K562 (cell line): ENCODE measurements at regions not wholly inside any gene's neighbourhood (a gene's known extent, or its start where the extent isn't known, plus 50 kb on each side); places are given as distances from the start of the nearest gene placed in this dataset.

ENCODE experiments used
- ETV6 ChIP-seq, 3 experiments: fragments of 150-350 bp in 1 of 3; sonication (generic) in 1 of 3; formaldehyde crosslinking in 1 of 3; IDR thresholded peaks; 2 replicates each; pipeline versions ENCODE4 v1.6.1 to v1.8.0; 2014 to 2022; ENCODE audit warnings: borderline replicate concordance in 2 of 3, low read depth in 2 of 3, antibody characterized with exemption in 1 of 3, low read length in 1 of 3, mild to moderate bottlenecking in 1 of 3, missing genetic modification reagents in 1 of 3
- TF ChIP-seq, protein P1 (sequence below): sonication (generic); formaldehyde crosslinking; IDR thresholded peaks from 2 replicates; pipeline ENCODE4 v1.8.1; 2023; ENCODE audit warnings: mild to moderate bottlenecking, missing genetic modification reagents, moderate library complexity
- TF ChIP-seq, protein P2 (sequence below), 2 experiments: IDR thresholded peaks in 1 of 2; conservative IDR thresholded peaks in 1 of 2; 2 replicates each; pipeline ENCODE4 v1.6.1; 2016; ENCODE audit warnings: low read depth in 2 of 2, mild to moderate bottlenecking in 1 of 2, missing compliant biosample characterization in 1 of 2, missing genetic modification characterization in 1 of 2, moderate library complexity in 1 of 2
- TF ChIP-seq, protein P3 (sequence below): fragments of 450-650 bp; IDR thresholded peaks from 2 replicates; pipeline ENCODE4 v1.6.1; 2018; ENCODE audit warnings: mild to moderate bottlenecking, low read depth; ENCODE audit not compliant: partially characterized antibody

DNA sequence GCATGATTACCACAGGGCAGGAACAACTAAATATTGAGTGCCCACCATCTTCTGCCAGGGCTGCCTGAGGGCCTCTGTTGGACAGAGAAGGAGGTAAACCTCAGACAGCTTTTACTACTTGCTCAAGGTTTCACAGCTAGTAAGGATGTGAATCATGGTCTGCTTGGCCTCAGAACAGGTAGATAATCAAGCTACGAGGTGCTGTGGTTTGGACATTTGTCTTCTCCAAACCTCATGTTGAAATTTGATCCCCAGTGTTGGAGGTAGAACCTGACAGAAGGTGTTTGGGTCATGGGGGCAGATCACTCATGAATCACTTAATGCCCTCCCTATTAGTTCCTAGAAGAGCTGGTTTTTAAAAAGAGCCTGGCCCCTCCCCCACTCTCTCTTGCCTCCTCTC, 541.2 kb upstream of the TRPC7 start (continued):
- TF ChIP-seq, protein P1, sequence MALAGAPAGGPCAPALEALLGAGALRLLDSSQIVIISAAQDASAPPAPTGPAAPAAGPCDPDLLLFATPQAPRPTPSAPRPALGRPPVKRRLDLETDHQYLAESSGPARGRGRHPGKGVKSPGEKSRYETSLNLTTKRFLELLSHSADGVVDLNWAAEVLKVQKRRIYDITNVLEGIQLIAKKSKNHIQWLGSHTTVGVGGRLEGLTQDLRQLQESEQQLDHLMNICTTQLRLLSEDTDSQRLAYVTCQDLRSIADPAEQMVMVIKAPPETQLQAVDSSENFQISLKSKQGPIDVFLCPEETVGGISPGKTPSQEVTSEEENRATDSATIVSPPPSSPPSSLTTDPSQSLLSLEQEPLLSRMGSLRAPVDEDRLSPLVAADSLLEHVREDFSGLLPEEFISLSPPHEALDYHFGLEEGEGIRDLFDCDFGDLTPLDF (CRISPR knock-in tag) = no peak
- TF ChIP-seq, protein P2, sequence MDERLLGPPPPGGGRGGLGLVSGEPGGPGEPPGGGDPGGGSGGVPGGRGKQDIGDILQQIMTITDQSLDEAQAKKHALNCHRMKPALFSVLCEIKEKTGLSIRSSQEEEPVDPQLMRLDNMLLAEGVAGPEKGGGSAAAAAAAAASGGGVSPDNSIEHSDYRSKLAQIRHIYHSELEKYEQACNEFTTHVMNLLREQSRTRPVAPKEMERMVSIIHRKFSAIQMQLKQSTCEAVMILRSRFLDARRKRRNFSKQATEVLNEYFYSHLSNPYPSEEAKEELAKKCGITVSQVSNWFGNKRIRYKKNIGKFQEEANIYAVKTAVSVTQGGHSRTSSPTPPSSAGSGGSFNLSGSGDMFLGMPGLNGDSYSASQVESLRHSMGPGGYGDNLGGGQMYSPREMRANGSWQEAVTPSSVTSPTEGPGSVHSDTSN (CRISPR knock-in tag; IDR thresholded peaks at IDR 0.05; ENCODE audit: low read depth) = no peak
- TF ChIP-seq, protein P2 (tag; conservative IDR thresholded peaks at IDR 0.05; ENCODE audit: low read depth) = no peak
- TF ChIP-seq, protein P3, sequence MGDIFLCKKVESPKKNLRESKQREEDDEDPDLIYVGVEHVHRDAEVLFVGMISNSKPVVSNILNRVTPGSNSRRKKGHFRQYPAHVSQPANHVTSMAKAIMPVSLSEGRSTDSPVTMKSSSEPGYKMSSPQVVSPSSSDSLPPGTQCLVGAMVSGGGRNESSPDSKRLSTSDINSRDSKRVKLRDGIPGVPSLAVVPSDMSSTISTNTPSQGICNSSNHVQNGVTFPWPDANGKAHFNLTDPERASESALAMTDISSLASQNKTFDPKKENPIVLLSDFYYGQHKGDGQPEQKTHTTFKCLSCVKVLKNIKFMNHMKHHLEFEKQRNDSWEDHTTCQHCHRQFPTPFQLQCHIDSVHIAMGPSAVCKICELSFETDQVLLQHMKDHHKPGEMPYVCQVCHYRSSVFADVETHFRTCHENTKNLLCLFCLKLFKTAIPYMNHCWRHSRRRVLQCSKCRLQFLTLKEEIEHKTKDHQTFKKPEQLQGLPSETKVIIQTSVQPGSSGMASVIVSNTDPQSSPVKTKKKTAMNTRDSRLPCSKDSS = no peak
- no peak for TF ChIP-seq ETV6 (IDR thresholded peaks at IDR 0.05; ENCODE audit: borderline replicate concordance in 1 of 2, low read depth in 2 of 2, low read length in 1 of 2)
- TF ChIP-seq ETV6 (CRISPR knock-in tag; IDR thresholded peaks at IDR 0.05; ENCODE audit: borderline replicate concordance) = no peak
- TF ChIP-seq, all 486 proteins: peak for 0
